ENCODE measurements at regions not wholly inside any gene's neighbourhood (a gene's known extent, or its start where the extent isn't known, plus 50 kb on each side); places are given as distances from the start of the nearest gene placed in this dataset.
"Not testable (repeated sequence)": the region's sequence is repeated elsewhere in the genome, so short reads cannot be mapped to it uniquely, and the experiment has no call there.

- H3K4me1 ChIP-seq (ENCODE audit: control insufficient read depth, insufficient read depth, low read length, poor library complexity, severe bottlenecking) = no peaks in the 10 kb centered on the region
- DNase-seq = no peak
- H3K36me3 ChIP-seq (ENCODE audit: control insufficient read depth, insufficient read depth, low read length) = no peaks in the 10 kb centered on the region
- H3K9me3 ChIP-seq (ENCODE audit: control insufficient read depth, low read length) = no peaks in the 10 kb centered on the region
- no peaks in the 10 kb centered on the region for H3K27me3 ChIP-seq (replicated peaks; ENCODE audit: control insufficient read depth, insufficient read depth, low read length, poor library complexity, severe bottlenecking)
- H3K4me3 ChIP-seq (ENCODE audit: insufficient read depth, low read depth, low read length, poor library complexity, severe bottlenecking) = no peak overlapping the region
- H3K27ac ChIP-seq (ENCODE audit: insufficient read depth, low read length, poor library complexity, severe bottlenecking) = no peak overlapping the region
Observed at GRCh38 chr22:48404801-48405447, 1422.7 kb downstream of the BRD1 start.

- Histone ChIP-seq H3K9me3 (ENCODE audit: control insufficient read depth, low read length) (no peaks in the 10 kb centered on the region), H3K36me3 (ENCODE audit: control insufficient read depth, insufficient read depth, low read length) (no peaks in the 10 kb centered on the region), H3K4me3 (ENCODE audit: insufficient read depth, low read depth, low read length, poor library complexity, severe bottlenecking) (no peak overlapping the region), H3K27me3 (replicated peaks; ENCODE audit: control insufficient read depth, insufficient read depth, low read length, poor library complexity, severe bottlenecking) (no peaks in the 10 kb centered on the region), H3K27ac (ENCODE audit: insufficient read depth, low read length, poor library complexity, severe bottlenecking) (no peak overlapping the region), H3K4me1 (ENCODE audit: control insufficient read depth, insufficient read depth, low read length, poor library complexity, severe bottlenecking) (no peaks in the 10 kb centered on the region)
- DNase-seq = no peak
Observed at GRCh38 chr22:48403521-48404403, 1423.9 kb downstream of the BRD1 start.

- H3K27me3 ChIP-seq (replicated peaks; ENCODE audit: control insufficient read depth, insufficient read depth, low read length, poor library complexity, severe bottlenecking) = no peaks in the 10 kb centered on the region
- no peaks in the 10 kb centered on the region for H3K36me3 ChIP-seq (ENCODE audit: control insufficient read depth, insufficient read depth, low read length)
- no peaks in the 10 kb centered on the region for H3K9me3 ChIP-seq (ENCODE audit: control insufficient read depth, low read length)
- no peak for DNase-seq
- H3K27ac ChIP-seq (ENCODE audit: insufficient read depth, low read length, poor library complexity, severe bottlenecking) = no peak overlapping the region
- no peak overlapping the region for H3K4me3 ChIP-seq (ENCODE audit: insufficient read depth, low read depth, low read length, poor library complexity, severe bottlenecking)
- H3K4me1 ChIP-seq (ENCODE audit: control insufficient read depth, insufficient read depth, low read length, poor library complexity, severe bottlenecking) = no peaks in the 10 kb centered on the region
Observed at GRCh38 chr22:48402591-48403031, 1425.1 kb downstream of the BRD1 start.

- DNase-seq; H3K4me1 ChIP-seq (ENCODE audit: control insufficient read depth, insufficient read depth, low read length, poor library complexity, severe bottlenecking); H3K9me3 ChIP-seq (ENCODE audit: control insufficient read depth, low read length): not testable (repeated sequence)
Observed at GRCh38 chr22:48401523-48401922, 1426.2 kb downstream of the BRD1 start.

GRCh38 chr22:48398181-48398905 lies 1429.3 kb downstream of the BRD1 start:
- no peaks in the 10 kb centered on the region for H3K4me1 ChIP-seq (ENCODE audit: control insufficient read depth, insufficient read depth, low read length, poor library complexity, severe bottlenecking)
- no peaks in the 10 kb centered on the region for H3K36me3 ChIP-seq (ENCODE audit: control insufficient read depth, insufficient read depth, low read length)
- H3K27me3 ChIP-seq (replicated peaks; ENCODE audit: control insufficient read depth, insufficient read depth, low read length, poor library complexity, severe bottlenecking) = no peaks in the 10 kb centered on the region
- DNase-seq = no peak
- H3K27ac ChIP-seq (ENCODE audit: insufficient read depth, low read length, poor library complexity, severe bottlenecking) = no peak overlapping the region
- no peaks in the 10 kb centered on the region for H3K9me3 ChIP-seq (ENCODE audit: control insufficient read depth, low read length)
- no peak overlapping the region for H3K4me3 ChIP-seq (ENCODE audit: insufficient read depth, low read depth, low read length, poor library complexity, severe bottlenecking)

More at GRCh38 chr22:48401523-48401922, 1426.2 kb downstream of the BRD1 start:
- not testable (repeated sequence) for H3K36me3 ChIP-seq (ENCODE audit: control insufficient read depth, insufficient read depth, low read length); H3K4me3 ChIP-seq (ENCODE audit: insufficient read depth, low read depth, low read length, poor library complexity, severe bottlenecking); H3K27ac ChIP-seq (ENCODE audit: insufficient read depth, low read length, poor library complexity, severe bottlenecking); H3K27me3 ChIP-seq (replicated peaks; ENCODE audit: control insufficient read depth, insufficient read depth, low read length, poor library complexity, severe bottlenecking)

- H3K27me3 ChIP-seq (replicated peaks; ENCODE audit: control insufficient read depth, insufficient read depth, low read length, poor library complexity, severe bottlenecking) = no peaks in the 10 kb centered on the region
- H3K4me3 ChIP-seq (ENCODE audit: insufficient read depth, low read depth, low read length, poor library complexity, severe bottlenecking) = no peak overlapping the region
Observed at GRCh38 chr22:48397531-48398180, 1430.0 kb downstream of the BRD1 start.

GRCh38 chr22:48396785-48397530 lies 1430.7 kb downstream of the BRD1 start:
- DNase-seq = no peak
- Histone ChIP-seq H3K27ac (ENCODE audit: insufficient read depth, low read length, poor library complexity, severe bottlenecking) (no peak overlapping the region), H3K9me3 (ENCODE audit: control insufficient read depth, low read length) (no peaks in the 10 kb centered on the region), H3K36me3 (ENCODE audit: control insufficient read depth, insufficient read depth, low read length) (no peaks in the 10 kb centered on the region), H3K4me3 (ENCODE audit: insufficient read depth, low read depth, low read length, poor library complexity, severe bottlenecking) (no peak overlapping the region), H3K27me3 (replicated peaks; ENCODE audit: control insufficient read depth, insufficient read depth, low read length, poor library complexity, severe bottlenecking) (no peaks in the 10 kb centered on the region), H3K4me1 (ENCODE audit: control insufficient read depth, insufficient read depth, low read length, poor library complexity, severe bottlenecking) (no peaks in the 10 kb centered on the region)

More at GRCh38 chr22:48397531-48398180, 1430.0 kb downstream of the BRD1 start:
- DNase-seq = no peak
- Histone ChIP-seq H3K36me3 (ENCODE audit: control insufficient read depth, insufficient read depth, low read length) (no peaks in the 10 kb centered on the region), H3K27ac (ENCODE audit: insufficient read depth, low read length, poor library complexity, severe bottlenecking) (no peak overlapping the region), H3K4me1 (ENCODE audit: control insufficient read depth, insufficient read depth, low read length, poor library complexity, severe bottlenecking) (no peaks in the 10 kb centered on the region), H3K9me3 (ENCODE audit: control insufficient read depth, low read length) (no peaks in the 10 kb centered on the region)

GRCh38 chr22:48396091-48396784 lies 1431.4 kb downstream of the BRD1 start:
- H3K9me3 ChIP-seq (ENCODE audit: control insufficient read depth, low read length) = no peaks in the 10 kb centered on the region

GRCh38 chr22:48395201-48395600 lies 1432.5 kb downstream of the BRD1 start:
- no peaks in the 10 kb centered on the region for H3K27me3 ChIP-seq (replicated peaks; ENCODE audit: control insufficient read depth, insufficient read depth, low read length, poor library complexity, severe bottlenecking)
- DNase-seq = no peak
- H3K9me3 ChIP-seq (ENCODE audit: control insufficient read depth, low read length) = no peaks in the 10 kb centered on the region
- no peaks in the 10 kb centered on the region for H3K36me3 ChIP-seq (ENCODE audit: control insufficient read depth, insufficient read depth, low read length)
- no peak overlapping the region for H3K4me3 ChIP-seq (ENCODE audit: insufficient read depth, low read depth, low read length, poor library complexity, severe bottlenecking)
- H3K27ac ChIP-seq (ENCODE audit: insufficient read depth, low read length, poor library complexity, severe bottlenecking) = no peak overlapping the region
- no peaks in the 10 kb centered on the region for H3K4me1 ChIP-seq (ENCODE audit: control insufficient read depth, insufficient read depth, low read length, poor library complexity, severe bottlenecking)

More at GRCh38 chr22:48396091-48396784, 1431.4 kb downstream of the BRD1 start:
- Histone ChIP-seq H3K36me3 (ENCODE audit: control insufficient read depth, insufficient read depth, low read length) (no peaks in the 10 kb centered on the region), H3K27ac (ENCODE audit: insufficient read depth, low read length, poor library complexity, severe bottlenecking) (no peak overlapping the region), H3K4me1 (ENCODE audit: control insufficient read depth, insufficient read depth, low read length, poor library complexity, severe bottlenecking) (no peaks in the 10 kb centered on the region), H3K27me3 (replicated peaks; ENCODE audit: control insufficient read depth, insufficient read depth, low read length, poor library complexity, severe bottlenecking) (no peaks in the 10 kb centered on the region), H3K4me3 (ENCODE audit: insufficient read depth, low read depth, low read length, poor library complexity, severe bottlenecking) (no peak overlapping the region)
- DNase-seq = no peak
